Pancreas (tissue), 10 donors: ENCODE measurements at regions not wholly inside any gene's neighbourhood (a gene's known extent, or its start where the extent isn't known, plus 50 kb on each side); places are given as distances from the start of the nearest gene placed in this dataset.
"Not testable (repeated sequence)": the region's sequence is repeated elsewhere in the genome, so short reads cannot be mapped to it uniquely, and the experiment has no call there.

Experiments used
- ATAC-seq, 4 donors: fragments of 200-7000 bp; cut with Tn5 transposase; one replicate each; pipeline versions ENCODE4 v1.8.0 to v1.9.1; 2020; ENCODE audit warnings: mild to moderate bottlenecking in 4 of 4, moderate library complexity in 4 of 4
- DNase-seq, 6 donors: peaks; one replicate each; pipeline ENCODE4 v3.0.0-alpha.2; 2020
- FAIRE-seq: peaks from 2 replicates; lab custom pipeline; 2012; peaks lifted over from hg19 to GRCh38; lab: Jason Lieb, UNC
- H3K27ac ChIP-seq, 4 donors: fragments of 200-600 bp; sonication (generic); 1 replicate in 3 of 4; 2 replicates in 1 of 4; pipeline versions ENCODE4 v1.5.0 to v1.8.0; 2020
- H3K27me3 ChIP-seq, 4 donors: fragments of 200-600 bp; one replicate each; pipeline ENCODE4 v1.8.0; 2021
- H3K36me3 ChIP-seq, 3 donors: fragments of 200-600 bp; sonication (generic) in 1 of 3; one replicate each; pipeline versions ENCODE4 v1.5.0 to v1.8.0; 2020 to 2021
- H3K4me1 ChIP-seq, 3 donors: fragments of 200-600 bp; one replicate each; pipeline ENCODE4 v1.8.0; 2021
- H3K4me3 ChIP-seq, 4 donors: fragments of 200-600 bp; sonication (generic) in 2 of 4; one replicate each; pipeline versions ENCODE4 v1.5.0 to v1.8.0; 2020 to 2021
- H3K9me3 ChIP-seq, 4 donors: fragments of 200-600 bp; one replicate each; pipeline ENCODE4 v1.8.0; 2021
- CTCF ChIP-seq, 4 donors: fragments of 200-600 bp; sonication (generic) in 3 of 4; IDR thresholded peaks; one replicate each; pipeline versions ENCODE4 v1.5.0 to v1.8.0; 2021; ENCODE audit warnings: antibody characterized with exemption in 4 of 4
- WGBS, 2 donors: extraction: QIAGEN DNeasy Blood & Tissue Kit; methylation state at CpG; one replicate each; pipeline ENCODE4 v1.1.7; 2013; 5-methylcytosine and 5-hydroxymethylcytosine counted together
- intact Hi-C, 3 donors: fragments of 100-400 bp; cut with DNase I; formaldehyde crosslinking; loops; one replicate each; pipeline versions ENCODE4 v1.11.1 to v1.14.2; 2022
- donor health status: healthy with polysubstance abuse.
- donor health status: DM: no; HTN: no; CAD: no; lungs with moderate emphysema.
- donor health status: DM: no; HTN: no; CAD: no.
- donor health status: control.
- donor health status: control.
- donor health status: Bipolar disorder and iron deficiency.
- donor health status: DM: yes; HTN: yes; CAD: no.
- donor health status: DM: no; HTN: no; CAD: no.
- donor health status: DM: no; HTN: no; CAD: no.
- donor health status: DM: yes; HTN: yes; CAD: no.

GRCh38 chr12:87348071-87348470 is 681.1 kb downstream of the C12orf50 start:
- H3K36me3 ChIP-seq = no peaks in the 10 kb centered on the region

DNA sequence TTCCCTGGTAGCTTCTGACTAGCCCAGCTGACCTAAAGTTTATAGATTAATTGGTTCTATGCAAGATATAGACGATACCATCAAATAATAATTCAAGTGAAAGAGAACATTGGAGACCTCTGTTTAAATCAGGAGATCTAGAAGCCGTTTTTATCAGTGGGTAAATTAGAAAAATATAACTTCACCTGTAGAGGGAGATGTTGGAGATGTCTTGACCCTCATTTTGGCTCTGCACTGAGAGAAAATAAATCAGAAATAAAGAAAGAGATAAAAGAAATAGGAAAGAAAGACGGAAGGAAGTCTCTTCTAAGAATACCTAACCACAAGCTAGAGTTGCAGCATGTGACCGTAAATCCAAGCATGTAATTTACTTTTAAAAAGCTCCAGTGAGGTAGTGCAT is 684.5 kb downstream of the C12orf50 start:
- DNase-seq (no peak), FAIRE-seq (no peak)

More at GRCh38 chr12:87348071-87348470, 681.1 kb downstream of the C12orf50 start:
- TF ChIP-seq CTCF (IDR thresholded peaks at IDR 0.05) = no peak
- 65 to 74% methylated on average over 3 of the region's 3 CpGs for WGBS, 2 donors
- H3K9me3 ChIP-seq = no peaks in the 10 kb centered on the region
- intact Hi-C loops = no loop called here
- no peaks in the 10 kb centered on the region for H3K4me1 ChIP-seq
- FAIRE-seq = no peak
- no peak overlapping the region for H3K27ac ChIP-seq
- no peaks in the 10 kb centered on the region for H3K27me3 ChIP-seq
- ATAC-seq = no peak
- DNase-seq = no peak
- no peak overlapping the region for H3K4me3 ChIP-seq

GRCh38 chr12:87338681-87339080 is 690.5 kb downstream of the C12orf50 start:
- TF ChIP-seq CTCF (IDR thresholded peaks at IDR 0.05) = no peak
- Histone ChIP-seq H3K27me3 (no peaks in the 10 kb centered on the region), H3K4me3 (no peak overlapping the region), H3K9me3 (no peaks in the 10 kb centered on the region), H3K4me1 (no peaks in the 10 kb centered on the region), H3K36me3 (no peaks in the 10 kb centered on the region), H3K27ac (no peak overlapping the region)
- DNase-seq = no peak
- no peak for FAIRE-seq
- intact Hi-C loops = no loop called here
- ATAC-seq = no peak
- 75 to 77% methylated on average over 2 of the region's 2 CpGs for WGBS, 2 donors

More for the DNA sequence above, 684.5 kb downstream of the C12orf50 start:
- H3K9me3 ChIP-seq = no peaks in the 10 kb centered on the region
- H3K27me3 ChIP-seq = no peaks in the 10 kb centered on the region
- no peak overlapping the region for H3K4me3 ChIP-seq
- H3K4me1 ChIP-seq = no peaks in the 10 kb centered on the region
- no peak for ATAC-seq
- H3K36me3 ChIP-seq = no peaks in the 10 kb centered on the region
- no peak overlapping the region for H3K27ac ChIP-seq
- intact Hi-C loops = no loop called here
- 45 to 59% methylated on average over 4 of the region's 4 CpGs for WGBS, 2 donors
- TF ChIP-seq CTCF (IDR thresholded peaks at IDR 0.05) = no peak

DNA sequence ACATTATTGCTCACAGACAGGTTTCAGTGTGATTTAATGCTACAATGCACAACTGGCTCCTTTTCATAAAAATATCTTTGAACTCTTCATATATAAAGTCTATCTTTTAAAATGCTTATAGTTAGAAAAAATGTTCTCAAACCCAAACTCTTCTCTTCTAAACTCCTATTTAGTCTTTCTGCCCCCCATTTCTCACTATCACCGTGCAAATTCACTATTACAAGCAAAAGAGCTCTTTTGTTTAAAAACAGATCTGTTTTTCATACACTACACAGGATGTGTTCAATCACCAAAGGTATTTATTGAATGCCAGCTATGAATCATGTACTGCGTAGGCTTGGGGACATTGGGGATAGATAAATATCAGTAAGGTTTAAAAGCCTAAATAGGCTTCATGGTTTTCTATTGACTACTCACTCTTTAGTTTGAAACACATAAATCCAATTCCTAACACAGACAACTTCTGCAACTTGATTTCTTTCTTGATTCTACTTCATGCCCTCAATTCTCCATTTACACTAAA is 692.3 kb downstream of the C12orf50 start:
- no peak overlapping the region for H3K27ac ChIP-seq
- no peaks in the 10 kb centered on the region for H3K9me3 ChIP-seq
- TF ChIP-seq CTCF (IDR thresholded peaks at IDR 0.05) = no peak
- no peak overlapping the region for H3K4me3 ChIP-seq
- DNase-seq (no peak), FAIRE-seq (no peak), ATAC-seq (no peak)
- H3K36me3 ChIP-seq = no peaks in the 10 kb centered on the region
- WGBS, 2 donors = 54 to 57% methylated on average over 2 of the region's 2 CpGs
- no peaks in the 10 kb centered on the region for H3K4me1 ChIP-seq
- intact Hi-C loops = no loop called here
- no peaks in the 10 kb centered on the region for H3K27me3 ChIP-seq

GRCh38 chr12:87332987-87333726 is 696.0 kb downstream of the C12orf50 start:
- intact Hi-C loops = no loop called here
- Histone ChIP-seq H3K27ac (no peak overlapping the region), H3K9me3 (no peaks in the 10 kb centered on the region), H3K27me3 (no peaks in the 10 kb centered on the region), H3K4me3 (no peak overlapping the region), H3K36me3 (no peaks in the 10 kb centered on the region), H3K4me1 (no peaks in the 10 kb centered on the region)
- no peak for FAIRE-seq
- no peak for ATAC-seq
- WGBS, 2 donors = 66 to 70% methylated on average over 5 of the region's 5 CpGs
- no peak for TF ChIP-seq CTCF (IDR thresholded peaks at IDR 0.05)
- no peak for DNase-seq

DNA sequence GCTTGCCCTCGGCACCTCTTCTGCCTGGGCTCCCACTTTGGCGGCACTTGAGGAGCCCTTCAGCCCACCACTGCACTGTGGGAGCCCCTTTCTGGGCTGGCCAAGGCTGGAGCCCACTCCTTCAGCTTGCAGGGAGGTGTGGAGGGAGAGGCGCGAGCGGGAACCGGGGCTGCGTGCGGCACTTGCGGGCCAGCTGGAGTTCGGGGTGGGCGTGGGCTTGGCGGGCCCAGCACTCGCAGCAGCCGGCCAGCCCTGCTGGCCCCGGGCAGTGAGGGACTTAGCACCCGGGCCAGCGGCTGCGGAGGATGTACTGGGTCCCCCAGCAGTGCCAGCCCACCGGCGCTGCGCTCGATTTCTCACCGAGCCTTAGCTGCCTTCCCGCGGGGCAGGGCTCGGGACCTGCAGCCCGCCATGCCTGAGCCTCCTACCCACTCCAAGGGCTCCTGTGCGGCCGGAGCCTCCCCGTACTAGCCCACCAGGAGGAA is 699.1 kb downstream of the C12orf50 start:
- H3K4me1 ChIP-seq, H3K27ac ChIP-seq, intact Hi-C loops, H3K4me3 ChIP-seq, H3K9me3 ChIP-seq, H3K36me3 ChIP-seq, H3K27me3 ChIP-seq, FAIRE-seq, ATAC-seq: not testable (repeated sequence)
- 92 to 94% methylated on average over 28 to 30 of the region's 30 CpGs for WGBS, 2 donors
- peak in 1 of 6 donors; percentile 36 for DNase-seq
